Skeletal muscle satellite cell (primary cell): ENCODE measurements at regions not wholly inside any gene's neighbourhood (a gene's known extent, or its start where the extent isn't known, plus 50 kb on each side); places are given as distances from the start of the nearest gene placed in this dataset.

ENCODE experiments used
- H3K27me3 ChIP-seq: 2 replicates; pipeline ENCODE4 v1.7.0; 2013; ENCODE audit warnings: low read length; ENCODE audit not compliant: control insufficient read depth, insufficient read depth
- H3K36me3 ChIP-seq: 2 replicates; pipeline ENCODE4 v1.7.0; 2013; ENCODE audit warnings: mild to moderate bottlenecking, control low read depth, low read length; ENCODE audit not compliant: insufficient read depth
- H3K4me1 ChIP-seq: 2 replicates; pipeline ENCODE4 v1.7.0; 2013; ENCODE audit warnings: low read length; ENCODE audit not compliant: control insufficient read depth, insufficient read depth
- H3K4me2 ChIP-seq: 2 replicates; pipeline ENCODE4 v1.7.0; 2013; ENCODE audit warnings: mild to moderate bottlenecking, low read length
- H3K4me3 ChIP-seq: 2 replicates; pipeline ENCODE4 v1.7.0; 2013; ENCODE audit warnings: low read length
- H3K9ac ChIP-seq: 2 replicates; pipeline ENCODE4 v1.7.0; 2013; ENCODE audit warnings: mild to moderate bottlenecking, low read depth, low read length, moderate library complexity
- H3K9me3 ChIP-seq: replicated peaks from 2 replicates; pipeline ENCODE4 v1.7.0; 2013; ENCODE audit warnings: mild to moderate bottlenecking, control low read depth, low read length

GRCh38 chr3:151971814-151972579, 98.6 kb downstream of the SUCNR1 start:
- Histone ChIP-seq H3K4me3 (no peak overlapping the region), H3K9me3 (no peaks in the 10 kb centered on the region), H3K4me1 (peaks cover 38% of the 10 kb centered on the region), H3K36me3 (no peaks in the 10 kb centered on the region), H3K4me2 (no peak overlapping the region), H3K27me3 (no peaks in the 10 kb centered on the region), H3K9ac (no peak overlapping the region)

GRCh38 chr3:151974067-151974466, 100.6 kb downstream of the SUCNR1 start:
- H3K4me3 ChIP-seq: no peak overlapping the region
- H3K36me3 ChIP-seq: no peaks in the 10 kb centered on the region
- H3K4me1 ChIP-seq: peaks cover 39% of the 10 kb centered on the region
- H3K9ac ChIP-seq: no peak overlapping the region
- no peaks in the 10 kb centered on the region for H3K9me3 ChIP-seq
- H3K4me2 ChIP-seq: no peak overlapping the region
- H3K27me3 ChIP-seq: no peaks in the 10 kb centered on the region

GRCh38 chr3:151976211-151977050, 103.0 kb downstream of the SUCNR1 start:
- no peaks in the 10 kb centered on the region for H3K27me3 ChIP-seq
- H3K4me1 ChIP-seq: peaks cover 45% of the 10 kb centered on the region
- peak overlapping the region; percentile 71 for H3K9ac ChIP-seq
- peak overlapping the region; percentile 56 for H3K4me2 ChIP-seq
- no peaks in the 10 kb centered on the region for H3K9me3 ChIP-seq
- no peak overlapping the region for H3K4me3 ChIP-seq
- H3K36me3 ChIP-seq: no peaks in the 10 kb centered on the region

DNA sequence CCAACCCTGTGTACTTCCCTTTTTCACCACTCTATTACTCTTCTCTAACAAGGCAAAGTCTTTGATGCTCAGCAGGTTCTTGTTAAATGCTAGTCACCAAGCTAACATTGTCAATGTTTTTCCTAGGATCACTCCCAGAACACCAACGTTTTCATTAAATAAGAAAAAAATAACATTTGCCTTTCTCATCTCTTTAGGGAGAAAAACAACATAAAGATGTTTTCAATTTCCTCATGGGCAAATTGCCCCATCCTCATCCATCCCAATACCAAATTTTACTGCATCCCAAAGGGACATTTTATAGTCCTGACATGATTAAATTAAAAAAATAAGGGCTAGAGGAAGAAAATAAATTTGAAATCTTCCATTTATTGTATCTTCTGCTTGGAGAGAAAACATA, 106.5 kb downstream of the SUCNR1 start:
- H3K27me3 ChIP-seq: no peaks in the 10 kb centered on the region
- no peak overlapping the region for H3K4me3 ChIP-seq
- no peak overlapping the region for H3K9ac ChIP-seq
- H3K4me1 ChIP-seq: peaks cover 25% of the 10 kb centered on the region
- no peak overlapping the region for H3K4me2 ChIP-seq
- no peaks in the 10 kb centered on the region for H3K36me3 ChIP-seq
- H3K9me3 ChIP-seq: no peaks in the 10 kb centered on the region

DNA sequence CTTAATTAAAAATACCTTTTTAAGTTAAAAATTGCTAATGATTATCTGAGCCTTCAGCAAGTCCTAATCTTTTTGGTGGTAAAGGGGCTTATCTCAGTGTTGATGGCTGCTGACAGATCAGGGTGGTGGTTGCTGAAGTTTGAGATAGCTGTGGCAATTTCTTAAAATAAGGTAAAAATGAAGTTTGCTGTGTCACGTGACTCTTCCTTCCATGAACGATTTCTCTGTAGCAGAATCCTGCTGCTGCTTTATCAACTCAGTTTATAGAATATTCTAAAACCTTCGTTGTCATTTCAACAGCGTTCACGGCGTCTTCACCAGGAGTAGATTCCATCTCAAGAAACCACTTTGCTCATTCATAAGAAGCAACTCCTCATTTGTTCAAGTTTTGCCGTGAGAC, 110.1 kb downstream of the SUCNR1 start:
- H3K4me1 ChIP-seq: peaks cover 7% of the 10 kb centered on the region
- H3K9me3 ChIP-seq: no peaks in the 10 kb centered on the region
- H3K4me2 ChIP-seq: no peak overlapping the region
- no peaks in the 10 kb centered on the region for H3K27me3 ChIP-seq
- no peaks in the 10 kb centered on the region for H3K36me3 ChIP-seq
- H3K9ac ChIP-seq: no peak overlapping the region
- H3K4me3 ChIP-seq: no peak overlapping the region

DNA sequence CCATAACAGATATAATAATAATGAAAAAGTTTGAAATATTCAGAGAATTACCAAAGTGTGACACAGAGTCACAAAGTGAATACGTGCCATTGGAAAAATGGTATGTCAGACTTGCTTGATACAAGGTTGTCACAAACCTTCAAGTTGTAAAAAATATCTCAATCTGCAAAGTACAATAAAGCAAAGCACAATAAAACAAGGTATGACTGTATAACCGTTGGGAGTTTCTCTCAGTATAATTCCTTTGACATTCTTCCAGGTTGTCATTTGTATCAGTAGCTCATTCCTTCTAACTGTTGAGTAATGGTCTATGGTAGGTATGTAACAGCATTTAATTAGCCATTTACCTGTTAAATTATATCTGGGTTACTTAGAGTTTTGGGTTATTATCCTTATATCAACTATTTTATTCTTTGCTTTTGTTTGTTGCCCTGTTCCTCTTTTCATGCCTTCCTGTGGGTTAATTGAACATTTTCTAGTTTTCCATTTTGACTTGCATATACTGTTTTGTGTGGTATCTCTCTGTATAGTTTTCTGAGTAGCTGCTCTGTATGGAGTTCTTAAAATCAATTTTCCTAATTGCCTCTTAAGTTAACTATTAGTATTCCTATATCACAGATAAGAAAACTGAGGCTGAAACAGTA, 112.5 kb downstream of the SUCNR1 start:
- Histone ChIP-seq H3K4me2 (no peak overlapping the region), H3K4me3 (no peak overlapping the region), H3K9ac (no peak overlapping the region), H3K36me3 (no peaks in the 10 kb centered on the region), H3K27me3 (no peaks in the 10 kb centered on the region), H3K9me3 (no peaks in the 10 kb centered on the region), H3K4me1 (no peaks in the 10 kb centered on the region)

GRCh38 chr3:151987893-151988292, 114.5 kb downstream of the SUCNR1 start:
- Histone ChIP-seq H3K4me1 (no peaks in the 10 kb centered on the region), H3K9me3 (no peaks in the 10 kb centered on the region), H3K4me2 (no peak overlapping the region), H3K27me3 (no peaks in the 10 kb centered on the region), H3K9ac (no peak overlapping the region), H3K4me3 (no peak overlapping the region), H3K36me3 (no peaks in the 10 kb centered on the region)

DNA sequence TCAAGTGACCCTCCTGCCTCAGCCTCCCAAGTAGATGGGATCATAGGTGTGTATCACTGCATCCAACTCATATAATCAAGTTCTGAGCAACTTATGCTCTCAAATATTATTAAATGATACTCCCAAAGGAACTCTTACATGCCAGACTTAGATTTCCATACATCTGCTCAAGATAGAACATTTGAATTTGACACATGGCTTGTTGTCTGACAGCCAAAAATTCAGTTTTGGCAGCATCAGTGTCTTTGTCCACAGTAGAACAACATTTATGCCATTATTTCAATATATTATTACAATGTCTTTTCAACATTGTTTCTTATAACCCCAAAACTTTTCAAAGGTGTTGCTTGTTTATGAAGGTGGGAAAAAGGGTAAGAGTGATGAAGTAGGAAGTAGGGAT, 116.2 kb downstream of the SUCNR1 start:
- Histone ChIP-seq H3K36me3 (no peaks in the 10 kb centered on the region), H3K4me3 (no peak overlapping the region), H3K9ac (no peak overlapping the region), H3K27me3 (no peaks in the 10 kb centered on the region), H3K9me3 (no peaks in the 10 kb centered on the region), H3K4me2 (no peak overlapping the region), H3K4me1 (no peaks in the 10 kb centered on the region)

GRCh38 chr3:151990696-151991376, 117.4 kb downstream of the SUCNR1 start:
- Histone ChIP-seq H3K9me3 (no peaks in the 10 kb centered on the region), H3K4me3 (no peak overlapping the region), H3K4me1 (no peaks in the 10 kb centered on the region), H3K4me2 (no peak overlapping the region), H3K27me3 (no peaks in the 10 kb centered on the region), H3K9ac (no peak overlapping the region), H3K36me3 (no peaks in the 10 kb centered on the region)

- Histone ChIP-seq H3K4me3 (no peak overlapping the region), H3K36me3 (no peaks in the 10 kb centered on the region), H3K9ac (no peak overlapping the region), H3K27me3 (no peaks in the 10 kb centered on the region), H3K4me1 (no peaks in the 10 kb centered on the region), H3K4me2 (no peak overlapping the region), H3K9me3 (no peaks in the 10 kb centered on the region)
Observed at GRCh38 chr3:151992326-151993041, 119.0 kb downstream of the SUCNR1 start.

DNA sequence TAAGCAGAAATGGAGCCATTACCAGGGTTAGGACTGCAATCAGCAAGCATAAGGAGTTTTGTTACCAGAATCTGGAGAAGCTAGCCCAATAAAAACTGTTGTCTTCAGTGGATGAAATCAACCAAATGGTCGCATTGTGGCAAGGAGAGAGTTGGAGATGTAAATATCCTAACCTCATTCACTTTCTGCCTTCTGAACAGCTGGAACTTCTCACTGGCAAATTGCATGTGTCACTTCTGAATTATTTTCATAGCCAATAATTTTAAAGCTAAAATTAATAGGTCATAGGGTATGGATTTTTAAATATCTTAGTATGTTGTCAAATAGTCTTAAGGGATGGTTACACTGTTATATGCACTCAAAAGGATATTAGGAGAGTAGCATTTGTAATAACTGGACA, 121.6 kb downstream of the SUCNR1 start:
- Histone ChIP-seq H3K4me3 (no peak overlapping the region), H3K36me3 (no peaks in the 10 kb centered on the region), H3K9ac (no peak overlapping the region), H3K4me1 (no peaks in the 10 kb centered on the region), H3K27me3 (no peaks in the 10 kb centered on the region), H3K4me2 (no peak overlapping the region), H3K9me3 (no peaks in the 10 kb centered on the region)
